ENCODE measurements at regions not wholly inside any gene's neighbourhood (a gene's known extent, or its start where the extent isn't known, plus 50 kb on each side); places are given as distances from the start of the nearest gene placed in this dataset.

DNA sequence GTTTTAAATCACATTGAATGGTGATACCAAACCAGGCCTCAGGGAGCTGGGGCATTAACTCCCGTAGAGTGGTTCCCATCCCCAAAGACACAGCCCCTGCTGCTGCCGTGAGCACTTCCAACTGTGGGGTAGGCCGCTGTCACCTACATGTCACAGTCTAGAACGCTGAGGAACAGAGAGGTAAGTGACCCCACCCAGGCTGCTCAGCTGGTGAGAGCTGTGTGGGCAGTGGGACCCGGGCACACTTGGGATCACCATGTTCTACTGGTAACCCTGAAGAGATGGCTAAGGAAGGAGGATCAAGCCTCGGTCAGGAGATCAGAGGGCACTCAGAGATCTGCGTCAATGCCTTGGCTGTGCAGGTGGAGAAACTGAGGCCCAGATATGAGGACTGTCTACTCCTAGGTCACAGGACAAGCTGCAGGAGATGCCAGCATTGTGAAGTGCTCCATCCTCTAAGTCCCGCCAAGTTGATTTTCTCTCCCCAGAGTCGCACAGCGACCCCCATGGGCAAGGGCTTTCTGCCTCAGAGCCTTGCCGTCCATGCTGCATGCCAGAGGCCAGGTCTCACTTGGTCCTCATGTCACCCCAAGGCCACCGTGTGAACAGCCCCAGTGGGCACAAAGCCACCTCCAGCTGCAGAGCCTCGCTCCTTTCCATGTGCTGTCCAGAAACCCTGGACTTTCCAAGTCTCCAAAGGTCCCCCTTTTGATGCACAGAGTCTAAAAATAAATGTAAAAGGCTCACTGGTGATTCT, 144.2 kb upstream of the OTOS start:
- no peak for DNase-seq (ENCODE audit: low read depth in 2 of 2)

DNA sequence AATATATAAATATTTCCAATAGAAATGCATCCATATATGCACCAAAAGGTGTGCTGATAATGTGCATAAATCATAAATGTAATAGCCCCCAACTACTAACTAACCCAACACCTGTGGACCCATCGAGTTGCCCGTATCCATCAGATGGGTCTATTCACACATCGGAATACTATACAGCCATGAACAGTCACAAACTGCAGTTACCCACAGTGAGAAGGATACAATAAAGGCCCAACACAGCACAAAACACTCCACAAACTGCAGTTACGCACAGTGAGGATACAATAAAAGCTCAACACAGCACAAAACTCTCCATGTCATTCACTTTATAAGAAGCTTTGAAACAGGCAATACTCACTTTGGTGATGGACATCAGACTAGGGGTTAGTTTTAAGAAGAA, 145.3 kb upstream of the OTOS start:
- no peak for DNase-seq (ENCODE audit: low read depth in 2 of 2)

DNA sequence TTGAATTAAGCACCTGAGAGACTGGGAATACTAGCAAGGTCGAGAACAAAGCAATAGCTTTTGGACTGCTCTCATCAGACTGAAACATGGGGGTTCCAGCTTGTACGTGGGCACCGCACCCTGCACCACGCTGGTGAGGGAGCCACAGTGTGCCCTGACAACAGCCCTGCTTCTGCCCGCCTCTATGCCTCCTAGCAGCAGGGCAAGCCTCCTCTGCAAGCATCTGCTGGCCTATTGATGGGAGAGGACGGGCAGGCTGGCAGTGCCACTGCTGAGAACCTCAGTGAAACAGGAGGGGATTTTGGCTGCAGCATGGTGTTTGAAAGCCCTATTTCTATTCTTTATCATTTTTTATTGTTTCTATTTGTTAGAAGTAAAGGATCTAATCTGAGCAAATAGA, 146.1 kb upstream of the OTOS start:
- DNase-seq (ENCODE audit: low read depth in 2 of 2): no peak

DNA sequence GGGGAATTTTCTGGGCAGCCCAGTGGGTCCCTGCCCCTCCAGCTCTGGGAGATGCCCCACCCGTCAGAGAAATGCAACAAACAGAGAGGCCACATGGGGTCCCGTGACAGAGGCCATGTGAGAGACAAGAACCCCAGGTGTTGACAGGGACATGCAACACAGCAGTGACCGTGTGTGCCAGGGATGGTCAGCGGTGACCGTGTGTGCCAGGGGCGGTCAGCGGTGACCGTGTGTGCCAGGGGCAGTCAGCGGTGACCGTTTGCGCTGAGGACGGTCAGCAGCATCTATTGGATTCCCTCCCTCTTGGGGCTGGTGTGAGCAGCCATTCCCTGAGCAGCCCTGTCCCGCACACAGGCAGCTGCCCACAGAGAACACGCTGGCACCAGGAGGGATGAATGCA, 146.6 kb upstream of the OTOS start:
- DNase-seq (ENCODE audit: low read depth in 2 of 2): no peak

DNA sequence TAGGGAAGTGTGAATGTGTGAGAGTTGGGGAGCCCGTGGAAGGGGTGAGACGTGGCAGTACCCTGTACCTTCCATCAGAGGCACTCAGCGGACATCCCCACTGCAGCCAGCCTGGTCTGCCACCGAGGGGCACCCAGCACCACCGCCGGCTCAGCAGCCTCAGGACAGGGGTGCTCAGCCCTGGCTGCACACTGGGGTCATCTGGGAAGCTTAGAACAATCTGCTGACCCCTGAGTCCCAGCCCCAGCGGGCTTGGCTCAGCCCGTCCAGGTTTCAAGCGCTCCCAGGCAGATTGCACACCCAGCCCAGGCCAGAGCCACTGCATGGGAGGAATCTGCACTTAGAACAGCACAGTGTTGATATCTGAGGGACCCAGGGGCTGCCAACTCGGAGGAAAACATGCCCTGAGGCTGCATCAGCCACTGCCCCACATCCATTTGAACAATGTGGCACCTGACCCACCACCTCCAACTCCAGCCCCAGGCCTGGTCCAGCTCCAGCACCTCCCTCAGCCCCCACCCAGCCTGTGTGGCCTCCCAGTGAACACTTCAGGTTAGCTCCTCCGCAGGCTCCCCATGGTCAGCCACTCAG, 147.1 kb upstream of the OTOS start:
- no peak for DNase-seq (ENCODE audit: low read depth in 2 of 2)

DNA sequence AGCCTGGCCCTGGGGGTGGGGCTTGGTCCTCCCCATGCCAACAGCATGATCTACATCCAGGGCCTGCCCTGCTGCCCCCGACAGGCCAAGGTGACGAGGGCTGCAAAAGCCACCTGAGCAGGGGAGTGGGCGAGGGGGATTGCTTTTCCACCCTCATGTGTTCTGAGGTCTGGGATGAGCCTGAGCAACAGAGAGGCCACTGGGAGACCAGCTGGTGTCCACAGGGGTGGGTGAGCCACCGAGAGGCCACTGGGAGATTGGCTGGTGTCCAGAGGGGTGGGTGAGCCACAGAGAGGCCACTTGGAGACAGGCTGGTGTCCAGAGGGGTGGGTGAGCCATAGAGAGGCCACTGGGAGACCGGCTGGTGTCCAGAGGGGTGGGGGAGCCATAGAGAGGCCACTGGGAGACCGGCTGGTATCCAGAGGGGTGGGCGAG, 147.4 kb upstream of the GPC1 start:
- no peak for DNase-seq (ENCODE audit: low read depth in 2 of 2)

DNA sequence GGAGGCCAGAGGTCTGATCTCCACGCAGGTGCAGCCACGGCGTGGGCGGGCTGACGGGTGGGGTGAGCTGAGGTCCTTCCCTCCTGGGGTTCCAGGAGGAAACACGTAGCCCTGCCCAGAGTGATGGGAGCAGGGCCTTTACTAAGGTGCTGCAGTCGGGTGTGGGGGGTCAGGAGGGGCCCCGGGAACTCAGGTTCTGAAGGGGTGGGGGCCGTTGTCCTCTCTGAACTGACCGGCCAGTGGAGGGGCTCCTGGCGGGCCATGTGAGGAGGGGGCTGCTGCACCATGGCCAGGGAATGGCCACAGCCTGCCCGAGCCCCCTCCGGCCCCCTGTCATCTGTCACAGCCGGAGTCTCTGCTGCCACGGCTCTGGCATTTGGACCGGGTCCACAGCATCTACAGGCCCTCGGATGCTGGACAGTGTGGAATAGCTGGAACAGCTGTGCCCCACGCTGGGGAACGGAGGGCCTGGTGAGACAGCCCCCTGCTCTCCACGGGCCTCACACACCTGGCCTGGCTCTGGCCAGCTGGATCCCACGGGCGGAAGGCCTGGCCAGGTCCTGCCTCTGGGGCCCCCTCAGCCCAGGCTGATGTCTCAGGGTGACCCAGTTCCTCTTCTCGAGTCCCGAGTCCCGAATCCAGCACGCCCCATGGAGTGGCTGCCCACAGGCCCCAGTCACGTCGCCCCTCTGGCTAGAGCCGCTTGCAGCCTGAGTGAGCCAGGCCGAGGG, 145.6 kb upstream of the GPC1 start:
- DNase-seq (ENCODE audit: low read depth in 2 of 2): no peak

DNA sequence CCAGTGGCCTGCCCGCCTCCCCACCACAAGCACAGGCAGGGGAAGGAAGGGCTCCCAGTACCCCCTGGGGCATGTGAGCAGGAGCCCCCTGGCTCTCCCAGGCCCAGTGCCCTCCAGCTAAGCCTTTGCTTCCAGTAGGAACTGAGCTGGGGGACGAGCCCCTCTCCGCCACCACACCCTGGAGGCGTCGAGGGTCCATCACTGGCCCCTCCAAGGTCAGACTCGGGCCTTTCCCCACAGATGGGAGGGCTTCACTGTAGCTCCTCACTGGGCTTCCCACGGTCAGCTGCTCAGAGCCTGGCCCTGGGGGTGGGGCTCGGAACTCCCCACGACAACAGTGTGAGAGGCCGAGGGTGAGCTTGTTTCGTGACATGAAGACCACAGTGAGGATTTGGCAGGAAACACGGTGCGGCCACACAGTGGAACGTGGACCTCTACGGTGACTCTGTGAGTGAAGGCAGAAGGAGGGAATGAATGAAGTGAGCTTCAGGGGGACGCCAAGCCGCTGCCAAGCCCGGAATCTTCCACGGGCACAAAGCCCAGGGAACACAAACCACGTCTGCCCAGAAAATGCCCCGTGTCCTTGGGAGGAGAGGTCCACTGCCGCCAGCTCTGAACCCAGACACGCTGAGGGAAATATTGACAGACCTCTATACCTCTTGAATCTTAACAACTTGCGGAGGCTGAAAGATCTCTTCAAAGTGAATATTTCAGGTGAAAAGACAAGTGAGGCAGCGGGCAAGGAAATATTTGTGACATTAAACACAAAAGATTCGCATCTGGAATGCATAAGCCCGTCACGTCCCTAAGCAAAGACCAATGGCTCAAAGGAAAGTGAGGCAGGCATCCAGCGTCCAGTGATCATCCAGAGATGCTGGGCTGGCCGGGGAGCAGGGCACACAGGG, 144.8 kb upstream of the GPC1 start:
- no peak for DNase-seq (ENCODE audit: low read depth in 2 of 2)

DNA sequence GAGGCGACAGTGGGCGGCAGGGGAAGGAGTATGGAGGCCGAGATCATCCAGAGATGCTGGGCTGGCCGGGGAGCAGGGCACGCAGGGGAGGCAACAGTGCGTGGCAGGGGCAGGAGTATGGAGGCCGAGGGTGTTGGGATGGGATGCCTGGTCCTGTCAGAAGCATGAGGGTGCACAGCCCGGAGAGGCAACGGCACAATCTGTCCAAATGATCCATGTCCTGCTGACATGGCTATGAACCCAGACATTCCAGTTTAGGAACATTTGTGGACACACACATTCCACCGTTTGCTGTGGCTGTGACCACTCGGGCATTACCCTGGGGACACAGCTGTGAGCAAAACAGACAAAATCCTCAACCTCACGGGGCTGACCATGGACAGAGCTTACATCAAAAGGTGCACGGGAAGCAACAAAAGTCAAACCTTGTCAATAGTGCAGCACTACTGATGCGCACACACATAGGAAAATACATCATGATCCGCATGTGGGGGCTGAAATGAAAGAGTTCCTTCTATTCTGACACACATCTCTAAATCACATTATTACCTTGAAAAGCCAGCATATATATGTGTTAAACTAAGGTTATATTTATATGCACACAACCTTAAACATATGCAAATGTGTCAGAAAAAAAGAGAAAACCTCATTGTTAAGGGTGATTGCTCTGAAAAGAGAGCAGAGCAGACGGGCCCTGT, 144.0 kb upstream of the GPC1 start:
- DNase-seq (ENCODE audit: low read depth in 2 of 2): no peak

DNA sequence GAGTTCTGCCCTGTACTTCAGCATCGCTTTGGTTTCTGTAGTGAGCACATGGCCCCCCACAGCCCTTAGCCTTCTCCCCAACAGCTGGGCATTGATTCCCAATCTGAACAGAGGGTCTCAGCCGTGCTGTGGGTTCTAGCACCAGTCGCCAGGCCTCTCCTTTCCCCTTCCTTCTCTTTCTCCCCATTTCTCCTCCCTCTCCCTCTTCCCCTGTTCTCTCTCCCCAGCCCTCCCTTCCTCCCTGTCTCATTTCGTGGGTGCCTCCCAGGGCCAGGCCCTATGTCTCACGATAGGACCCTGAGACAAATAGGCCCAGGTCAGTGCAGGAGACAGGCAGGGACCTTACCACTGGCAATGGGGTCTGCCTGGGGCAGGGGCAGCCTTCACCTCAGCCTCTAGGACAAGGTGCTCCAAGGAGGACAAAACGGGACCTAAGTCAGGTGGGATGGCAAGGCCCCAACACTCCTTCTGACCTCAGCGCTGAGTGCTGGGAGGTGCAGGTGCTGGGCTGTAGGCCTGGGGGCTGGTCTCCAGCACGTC, 143.4 kb upstream of the GPC1 start:
- no peak for DNase-seq (ENCODE audit: low read depth in 2 of 2)

DNA sequence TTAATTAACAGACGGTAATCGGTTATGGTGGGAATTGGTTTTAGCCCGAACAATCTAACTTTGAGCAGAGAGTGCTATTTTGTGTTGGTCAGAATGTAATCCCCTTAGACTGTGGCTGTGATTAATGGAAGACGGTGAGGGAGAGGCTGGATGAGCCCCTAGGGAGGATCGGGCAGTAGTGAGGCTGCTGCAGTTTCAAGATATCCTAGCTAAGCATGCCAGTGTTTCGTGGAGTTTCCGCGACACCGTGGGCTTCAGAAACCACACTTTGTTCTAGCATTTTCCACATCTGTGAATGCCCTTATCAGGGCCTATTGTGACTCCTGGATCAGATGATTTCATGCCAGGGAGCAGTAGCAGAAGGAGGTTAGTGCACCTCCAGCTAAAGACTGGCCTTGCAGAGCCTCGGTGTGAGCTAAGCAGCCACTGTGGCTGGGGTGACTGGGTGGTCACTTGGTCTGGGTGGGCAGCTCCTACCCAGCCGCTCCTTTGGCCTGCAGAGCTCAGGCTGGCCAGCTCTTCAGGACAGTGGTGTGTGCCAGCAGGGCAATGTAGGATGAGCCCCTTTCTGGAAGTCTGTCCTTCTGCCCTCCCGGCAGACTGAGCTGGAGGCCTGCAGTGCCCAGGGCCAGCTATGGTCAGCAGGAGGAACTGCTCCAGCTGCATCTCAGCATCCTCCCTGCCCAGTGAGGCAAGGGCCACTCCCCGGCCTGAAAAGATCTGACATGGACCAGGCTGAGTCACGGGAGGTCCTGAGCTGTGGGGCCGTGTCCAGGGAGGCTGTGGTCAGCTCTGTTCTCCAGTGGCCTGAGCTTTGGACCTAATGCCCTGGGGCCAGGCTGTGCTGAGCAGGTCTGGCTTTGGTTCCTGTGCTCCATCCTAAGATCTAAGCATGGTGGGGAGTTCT, 142.6 kb upstream of the GPC1 start:
- DNase-seq (ENCODE audit: low read depth in 2 of 2): no peak

DNA sequence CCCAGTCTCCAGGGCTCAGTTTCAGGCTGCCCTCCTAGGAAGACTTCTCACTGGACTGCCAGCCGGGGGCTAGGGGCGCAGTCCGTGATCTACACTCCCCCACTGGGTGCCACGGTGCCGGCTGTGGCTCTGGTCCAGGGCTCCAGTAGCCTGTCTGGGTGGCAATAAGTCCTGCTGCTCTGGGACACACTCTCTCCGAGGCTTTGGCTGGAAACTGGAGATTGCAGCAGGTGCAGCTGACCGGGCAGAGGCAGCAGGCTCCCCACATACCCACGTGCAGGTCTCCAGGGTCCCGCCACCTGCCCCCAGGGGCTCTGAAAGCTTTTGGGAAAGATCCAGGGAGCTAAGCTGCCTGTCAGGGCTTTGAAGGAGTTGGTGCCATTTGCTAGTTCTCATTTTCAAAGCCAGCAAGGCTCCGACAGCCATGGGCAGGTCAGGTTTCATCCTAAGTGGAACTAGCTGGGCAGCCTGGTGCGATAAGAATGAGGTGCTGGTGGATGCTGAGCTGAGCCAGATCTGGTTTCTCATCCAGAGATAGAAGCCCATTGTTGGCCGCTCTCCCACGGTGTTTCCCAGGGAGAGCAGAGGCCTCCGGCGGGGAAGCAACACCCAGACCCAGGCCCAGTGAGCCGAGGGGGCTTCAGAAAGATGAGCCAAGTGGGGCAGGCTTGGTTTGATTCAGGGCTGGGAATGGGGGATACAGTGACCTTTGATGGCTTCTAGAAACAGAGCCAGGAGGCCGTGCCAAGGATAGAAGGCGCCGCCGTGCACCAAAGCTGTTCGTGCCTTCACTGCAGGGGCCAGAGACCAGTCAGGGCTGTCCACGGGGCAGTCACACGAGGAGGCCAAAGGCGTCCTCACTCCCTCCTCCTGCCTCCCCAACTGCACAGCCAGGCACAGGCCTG, 141.7 kb upstream of the GPC1 start:
- DNase-seq (ENCODE audit: low read depth in 2 of 2): no peak

DNA sequence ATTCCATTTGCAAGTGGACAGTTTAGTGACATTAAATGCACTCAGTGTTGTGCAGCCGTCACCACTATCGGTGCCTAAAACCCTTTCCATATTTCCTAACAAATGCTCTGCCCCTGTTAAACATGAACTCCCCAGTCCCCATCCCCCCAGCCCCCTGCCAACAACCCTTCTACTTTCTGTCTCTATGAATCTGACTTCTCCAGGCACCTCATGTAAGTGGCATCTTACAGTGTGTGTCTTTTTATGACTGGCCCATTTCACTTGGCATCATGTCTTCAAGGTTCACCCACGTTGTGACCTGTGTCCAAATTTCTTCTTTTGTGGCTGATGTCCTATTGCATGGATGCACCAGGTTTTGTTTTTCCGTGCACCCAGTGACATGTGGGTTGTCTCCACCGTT, 140.9 kb upstream of the GPC1 start:
- DNase-seq (ENCODE audit: low read depth in 2 of 2): no peak

DNA sequence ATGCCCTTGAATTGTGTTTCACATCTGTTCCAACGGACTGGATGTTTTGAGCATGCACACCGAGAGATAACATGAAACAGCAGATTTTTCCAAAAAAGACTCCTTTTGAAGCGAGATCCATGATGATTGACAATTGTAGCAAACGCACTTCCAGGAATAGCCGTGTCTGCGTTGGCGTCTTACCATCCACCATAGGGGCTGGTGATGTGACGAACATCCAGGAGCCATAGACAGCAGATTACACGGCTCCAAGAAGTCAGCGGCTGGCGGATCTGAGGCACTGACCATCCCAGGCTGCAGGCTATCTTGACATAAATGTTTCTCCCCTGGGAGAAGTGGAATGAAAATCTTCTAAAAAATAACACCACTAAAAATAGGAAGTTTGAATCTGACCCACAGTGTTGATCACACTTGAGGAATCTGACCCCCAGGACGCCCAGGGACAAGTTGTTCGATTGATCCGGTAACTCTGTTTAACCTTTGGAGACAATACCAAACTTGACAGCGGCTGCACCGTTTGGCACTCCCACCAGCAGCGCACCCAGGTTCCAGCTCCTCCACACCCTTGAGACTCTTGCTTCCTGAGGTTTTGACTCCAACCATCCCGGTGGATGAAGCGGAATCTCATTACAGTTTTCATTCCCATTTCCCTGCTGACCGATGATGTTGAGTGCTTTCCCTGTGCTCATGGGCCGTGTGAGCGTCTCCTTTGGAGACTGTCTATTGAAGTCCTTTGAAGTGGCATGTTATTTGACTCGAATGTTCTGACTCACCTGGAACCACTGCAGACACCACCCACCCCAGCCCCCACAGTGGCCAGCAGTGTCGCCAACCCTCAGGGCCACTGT, 140.0 kb upstream of the GPC1 start:
- no peak for DNase-seq (ENCODE audit: low read depth in 2 of 2)

DNA sequence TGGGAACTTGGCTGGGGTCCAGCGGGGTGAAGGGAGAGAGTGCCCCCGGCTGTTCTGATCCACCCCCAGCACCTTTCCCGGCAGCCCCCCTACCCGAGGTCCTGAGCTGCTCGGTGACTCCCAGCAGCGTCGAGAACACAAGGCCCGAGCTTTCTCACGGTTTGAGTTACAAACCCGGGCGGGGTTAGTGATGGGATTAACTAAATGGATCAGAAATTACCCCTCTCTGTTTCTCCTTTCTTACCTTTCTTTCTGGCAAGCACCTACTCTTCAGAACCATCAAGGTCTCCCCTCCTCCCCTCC, 139.4 kb upstream of the GPC1 start:
- DNase-seq (ENCODE audit: low read depth in 2 of 2): no peak

DNA sequence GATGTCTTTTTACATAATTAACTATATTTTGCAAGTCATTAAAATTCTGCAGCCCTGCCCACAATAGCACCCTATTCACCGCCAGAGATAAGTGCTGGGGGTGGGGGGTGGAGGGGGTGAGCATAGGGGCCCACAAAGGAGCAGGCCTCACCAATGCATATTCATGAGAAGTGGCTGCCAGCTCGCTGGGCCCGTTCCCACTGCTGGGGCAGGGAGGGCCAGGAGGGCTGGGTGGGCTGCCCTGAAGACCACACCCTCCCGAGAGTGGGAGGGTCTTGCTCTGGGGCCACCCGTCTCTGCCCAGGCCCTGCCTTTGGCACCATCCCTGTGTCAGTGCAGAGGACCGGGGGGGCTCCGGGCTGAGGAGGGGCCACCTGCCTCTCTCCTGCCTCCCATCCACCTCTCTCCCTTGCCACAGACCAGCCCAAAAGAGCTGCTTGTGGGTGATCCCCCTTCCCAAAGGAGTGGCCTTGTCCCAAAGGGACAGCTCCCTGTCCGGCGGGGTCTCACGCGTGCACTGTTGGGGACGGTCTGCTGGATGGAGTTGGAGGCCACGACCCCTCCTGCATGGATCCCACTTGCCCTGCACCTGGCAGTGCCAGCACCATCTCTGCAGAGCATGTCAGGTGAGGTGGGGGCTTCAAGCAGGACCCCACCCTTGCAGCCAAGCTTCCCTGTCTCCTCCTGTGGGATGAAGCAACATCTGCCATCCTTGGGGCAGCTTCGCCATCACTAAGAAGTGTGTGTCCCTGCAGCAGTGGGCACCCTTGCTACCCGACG, 138.8 kb upstream of the GPC1 start:
- DNase-seq (ENCODE audit: low read depth in 2 of 2): no peak

Measured in stimulated activated CD4-positive, alpha-beta T cell treated with anti-CD3 and anti-CD28 coated beads, Interleukin-1b, Interleukin-23, amount 100 ng/mL, for 1 hour (primary cell).